Stimulated activated CD4-positive, alpha-beta T cell treated with anti-CD3 and anti-CD28 coated beads, Interleukin-4, amount 100 ng/mL, for 24 hours (primary cell): ENCODE measurements at regions not wholly inside any gene's neighbourhood (a gene's known extent, or its start where the extent isn't known, plus 50 kb on each side); places are given as distances from the start of the nearest gene placed in this dataset.
A peak's percentile ranks its signal among the peaks of the same experiment; 100 is the strongest.

ENCODE experiments used
- DNase-seq: peaks from one replicate; pipeline ENCODE4 v3.0.0-alpha.2; 2020

GRCh38 chr12:90112666-90113065 lies 404.0 kb upstream of the ATP2B1 start:
- DNase-seq: no peak

GRCh38 chr12:90111791-90112580 lies 403.3 kb upstream of the ATP2B1 start:
- DNase-seq: no peak

DNA sequence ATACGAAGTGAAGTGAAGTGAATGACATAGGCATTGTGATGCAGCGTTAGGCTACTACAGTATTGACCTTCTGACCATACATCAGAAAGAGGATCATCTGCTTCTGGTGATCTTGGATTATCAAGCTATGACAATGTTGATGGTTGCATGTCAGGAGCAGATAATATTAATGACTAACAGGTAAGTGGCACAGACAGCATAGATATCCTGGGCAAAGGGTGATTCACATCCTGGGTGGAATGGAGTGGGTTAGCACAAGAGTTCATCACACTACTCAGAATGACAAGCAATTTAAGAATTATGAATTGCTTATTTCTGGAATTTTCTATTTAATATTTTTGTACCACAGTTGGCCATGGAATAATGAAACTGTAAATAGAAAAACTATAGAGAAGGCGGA lies 397.9 kb upstream of the ATP2B1 start:
- no peak for DNase-seq

DNA sequence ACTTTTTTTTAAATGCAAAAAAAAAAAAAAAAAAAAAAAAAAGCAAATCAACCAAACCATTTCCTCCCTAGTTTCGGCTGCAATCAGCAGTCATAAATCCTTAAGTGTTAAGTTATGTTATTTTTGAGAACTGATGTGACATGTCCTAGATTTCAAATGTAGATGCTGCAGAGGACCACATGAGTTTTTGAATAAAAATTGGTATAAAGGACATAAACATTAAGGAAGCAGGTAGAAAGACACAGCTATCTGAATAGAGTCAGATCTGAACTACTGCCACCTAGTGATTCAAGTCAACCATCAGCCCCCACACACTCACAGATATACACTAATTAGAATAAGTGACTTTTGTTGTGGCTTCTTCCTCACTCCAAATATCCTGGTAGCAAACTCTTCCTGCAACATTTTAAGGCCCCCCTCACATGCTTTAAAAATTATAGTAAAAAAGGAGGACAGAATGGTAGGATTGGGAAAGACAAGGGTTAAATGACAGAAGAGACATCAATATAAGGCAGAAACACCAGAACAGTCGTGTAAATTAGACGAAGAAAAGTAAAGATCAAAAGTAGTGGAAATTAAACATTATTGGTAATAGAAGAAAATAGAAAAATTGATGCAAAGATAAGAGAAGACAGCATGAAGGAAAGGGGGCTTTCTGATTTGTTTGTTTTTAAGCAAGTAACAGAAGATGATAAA lies 394.5 kb upstream of the ATP2B1 start:
- DNase-seq: peak; percentile 30

- DNase-seq: no peak
Observed at GRCh38 chr12:90100579-90100978, 391.9 kb upstream of the ATP2B1 start.

- DNase-seq: no peak
Observed at GRCh38 chr12:90099288-90099687, 390.6 kb upstream of the ATP2B1 start.

DNA sequence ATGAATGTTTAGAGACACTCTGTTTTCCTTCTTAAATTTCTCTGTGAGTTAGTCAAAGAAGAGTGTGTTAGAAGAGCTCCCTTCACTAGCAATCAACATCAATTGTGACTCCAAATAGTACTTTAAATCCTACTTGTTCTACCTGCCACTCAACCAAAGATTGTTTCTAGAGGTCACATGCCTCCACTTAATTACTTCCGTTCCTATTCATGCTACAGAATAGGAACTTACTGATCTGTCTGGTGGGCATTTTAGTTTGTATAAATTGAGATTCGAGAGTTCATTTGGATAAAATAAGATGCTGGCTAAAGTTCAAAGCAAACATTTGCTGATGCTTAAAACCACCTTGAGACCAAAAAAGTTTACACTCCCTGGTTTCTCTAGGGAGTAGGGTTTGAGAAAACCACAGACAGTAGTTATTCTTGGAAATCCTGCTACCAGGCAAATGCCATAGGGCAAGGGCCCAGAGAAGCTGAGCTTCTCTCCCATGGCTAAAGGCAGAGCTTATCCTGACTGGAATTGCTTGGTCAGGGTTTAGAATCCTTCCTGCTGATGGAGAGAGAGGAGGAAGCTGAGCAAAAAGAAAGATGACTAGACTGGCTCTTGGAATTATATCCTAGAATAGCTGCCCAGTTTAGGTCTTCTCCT lies 389.6 kb upstream of the ATP2B1 start:
- no peak for DNase-seq

DNA sequence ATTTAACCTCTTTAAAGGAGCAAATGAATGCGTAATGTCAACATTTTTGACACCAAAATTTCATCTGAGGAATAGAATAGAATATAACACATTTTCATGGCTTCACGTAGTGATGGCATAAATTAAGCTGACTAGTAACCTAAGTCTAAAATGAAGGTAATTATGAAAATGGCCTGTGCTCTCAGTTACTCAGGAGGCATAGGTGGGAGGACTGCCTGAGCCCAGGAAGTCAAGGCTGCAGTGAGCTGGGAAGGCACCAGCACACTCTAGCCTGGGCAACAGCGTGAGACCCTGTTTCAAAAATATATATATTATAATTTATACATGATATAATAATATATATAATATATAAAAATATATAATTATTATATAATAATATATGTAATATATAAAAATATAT lies 383.2 kb upstream of the ATP2B1 start:
- DNase-seq: no peak

GRCh38 chr12:90090929-90091651 lies 382.5 kb upstream of the ATP2B1 start:
- peak; percentile 7 for DNase-seq

GRCh38 chr12:90086281-90086680 lies 377.6 kb upstream of the ATP2B1 start:
- DNase-seq: no peak

GRCh38 chr12:90085494-90086274 lies 377.0 kb upstream of the ATP2B1 start:
- no peak for DNase-seq

DNA sequence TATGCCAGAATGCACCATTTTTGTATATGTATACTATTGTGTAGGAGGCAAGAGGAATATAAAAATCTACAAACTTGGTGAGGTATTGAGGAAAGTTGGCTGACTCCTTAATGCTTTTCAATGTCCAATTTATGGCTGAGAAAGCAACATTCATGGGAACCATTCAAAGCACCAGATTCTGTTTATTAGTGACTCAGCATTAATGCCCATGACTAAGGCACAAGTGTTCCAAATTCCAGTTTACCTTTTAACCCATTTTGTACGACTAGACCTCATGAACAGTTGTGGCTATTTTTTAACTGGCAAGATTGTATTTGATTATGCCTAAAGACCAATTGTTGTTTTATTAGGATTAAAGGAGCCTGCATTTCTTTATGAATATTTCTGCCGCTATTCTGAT lies 375.4 kb upstream of the ATP2B1 start:
- no peak for DNase-seq

DNA sequence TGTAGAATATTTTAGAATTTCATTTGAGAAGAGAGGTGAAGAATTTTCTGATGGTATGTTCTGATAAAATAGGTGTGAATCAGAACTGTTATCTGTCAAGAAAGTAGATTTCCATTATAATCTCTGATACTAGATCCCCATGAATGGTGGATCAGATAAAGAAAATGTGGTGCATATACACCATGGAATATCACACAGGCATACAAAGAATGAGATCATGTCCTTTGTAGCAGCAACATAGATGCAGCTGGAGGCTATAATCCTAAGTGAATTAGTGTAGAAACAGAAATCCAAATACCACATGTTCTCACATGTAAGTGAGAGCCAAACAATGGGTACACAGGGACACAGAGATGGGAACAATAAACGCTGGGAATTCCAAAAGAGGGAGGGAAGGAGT lies 372.0 kb upstream of the ATP2B1 start:
- DNase-seq: no peak

- no peak for DNase-seq
Observed at GRCh38 chr12:90079529-90080210, 371.0 kb upstream of the ATP2B1 start.

DNA sequence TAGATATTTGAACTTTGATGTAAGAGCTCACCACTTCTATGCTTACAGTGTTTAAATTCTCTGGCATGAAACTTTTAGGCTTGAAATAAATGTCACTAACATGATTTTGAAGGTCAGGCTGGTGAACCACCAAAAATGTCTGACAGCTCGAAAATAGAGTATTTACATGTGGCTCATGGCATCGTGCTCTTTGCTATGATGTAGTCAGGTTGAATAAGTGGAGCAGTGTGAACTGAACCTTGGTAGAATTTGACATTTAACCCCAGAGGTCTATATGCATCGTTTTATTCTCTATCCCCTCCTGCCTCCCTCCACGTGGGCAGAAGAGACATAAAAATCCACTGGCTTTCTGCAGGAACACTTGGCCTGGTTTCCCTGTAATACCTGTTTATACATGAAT lies 369.7 kb upstream of the ATP2B1 start:
- DNase-seq: no peak

DNA sequence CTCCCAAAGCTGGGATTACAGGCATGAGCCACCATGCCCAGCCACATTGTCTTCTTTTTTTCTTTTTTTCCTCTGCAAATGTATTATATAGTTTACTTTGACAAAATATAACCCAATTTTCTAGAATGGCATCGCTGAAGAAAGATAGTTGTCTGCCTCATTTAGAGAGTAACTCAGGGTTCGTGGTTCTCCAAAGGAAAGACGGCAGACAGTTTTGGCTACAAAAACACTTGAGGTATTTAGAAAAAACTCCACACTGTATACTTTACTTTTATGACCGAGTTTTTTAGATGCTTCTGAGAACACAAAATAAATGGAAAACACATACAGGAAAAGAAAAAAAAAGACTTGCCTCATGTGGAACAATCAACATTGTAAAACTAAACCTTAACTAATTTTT lies 369.1 kb upstream of the ATP2B1 start:
- DNase-seq: no peak

DNA sequence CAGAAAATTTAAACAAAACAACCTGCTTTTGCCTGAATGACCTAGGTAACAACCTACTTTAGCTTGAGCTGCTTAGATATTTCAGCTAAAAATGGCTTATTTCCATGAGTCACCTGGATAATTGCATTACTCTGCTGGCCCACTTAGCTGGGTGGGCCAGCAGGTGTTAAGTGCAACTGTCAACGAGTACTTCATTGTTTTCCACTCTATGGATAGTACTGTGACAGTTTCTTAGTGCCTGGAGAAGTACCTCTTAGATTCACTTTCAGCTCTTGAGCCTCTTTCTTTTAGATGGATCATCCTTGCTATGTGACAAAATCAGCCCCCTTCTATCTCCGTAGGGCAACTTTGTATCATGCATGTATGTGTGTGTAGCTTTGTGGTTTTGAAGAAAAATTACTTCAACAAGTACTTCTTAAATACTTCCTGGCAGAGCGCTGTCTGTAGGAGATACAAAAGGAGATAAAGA lies 368.2 kb upstream of the ATP2B1 start:
- DNase-seq: no peak

DNA sequence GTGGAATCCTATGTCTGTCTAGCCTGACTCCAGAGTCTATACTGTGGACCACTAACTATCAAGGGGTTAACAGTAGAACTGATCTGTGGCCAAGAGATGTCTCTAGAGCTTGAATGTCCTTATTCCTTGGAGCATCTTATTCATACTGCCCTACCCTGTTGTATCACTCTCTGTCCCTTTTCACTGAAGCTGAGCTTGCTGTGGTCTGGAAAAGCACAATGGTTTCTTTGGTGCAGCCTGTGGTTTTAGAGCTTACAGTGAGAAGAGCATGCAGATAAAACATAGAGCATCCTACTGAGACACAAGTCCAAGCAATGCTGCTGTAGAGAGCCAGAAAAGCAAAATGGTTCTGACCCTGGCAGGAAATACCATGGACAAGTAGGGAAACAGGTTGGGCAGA lies 367.0 kb upstream of the ATP2B1 start:
- DNase-seq: no peak

- DNase-seq: no peak
Observed at GRCh38 chr12:90074086-90074485, 365.4 kb upstream of the ATP2B1 start.

- DNase-seq: no peak
Observed at GRCh38 chr12:90071996-90072395, 363.4 kb upstream of the ATP2B1 start.

GRCh38 chr12:90069711-90070110 lies 361.1 kb upstream of the ATP2B1 start:
- DNase-seq: no peak

DNA sequence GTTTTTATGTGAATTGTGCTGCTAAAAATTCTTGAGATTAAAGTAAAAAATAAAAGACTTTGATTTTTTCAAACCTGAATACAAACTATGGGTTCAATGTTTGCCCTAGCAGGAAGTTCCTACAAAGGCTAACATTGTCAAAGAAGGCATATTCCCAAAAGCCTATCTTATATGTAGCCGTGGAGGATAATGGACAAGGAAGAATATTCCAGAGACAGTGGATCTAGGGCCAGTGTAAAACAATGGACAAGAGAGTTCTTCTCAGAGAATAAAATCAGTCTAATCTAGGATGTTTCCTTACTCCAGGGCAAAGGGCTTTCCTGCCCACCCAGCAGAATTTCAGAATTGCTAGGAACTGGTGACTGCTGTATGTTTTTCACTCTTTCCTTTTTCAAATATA lies 359.2 kb upstream of the ATP2B1 start:
- DNase-seq: no peak
